Panc1 (cell line): ENCODE measurements at regions not wholly inside any gene's neighbourhood (a gene's known extent, or its start where the extent isn't known, plus 50 kb on each side); places are given as distances from the start of the nearest gene placed in this dataset.
"Not testable (repeated sequence)": the region's sequence is repeated elsewhere in the genome, so short reads cannot be mapped to it uniquely, and the experiment has no call there.

Source experiments
- ATAC-seq: fragments of 200-7000 bp; cut with Tn5 transposase; 2 replicates; pipeline ENCODE4 v1.9.1; 2020; ENCODE audit warnings: mild to moderate bottlenecking, moderate library complexity
- BruUV-seq: library from RNA; stranded (reverse); fragments of 400-500 nt; replicated peaks from 2 replicates; lab custom pipeline; 2021; lab: Mats Ljungman, UMichigan
- CTCF ChIA-PET: fragments of 300-600 bp; sonication (Branson Sonifier 250); formaldehyde crosslinking; loops from one replicate; lab custom pipeline; 2022; ENCODE audit warnings: antibody characterized with exemption; lab: Charles Lee
- POLR2A ChIA-PET: fragments of 300-600 bp; sonication (Branson Sonifier 250); formaldehyde crosslinking; loops from one replicate; lab custom pipeline; 2022; ENCODE audit warnings: antibody characterized with exemption; lab: Charles Lee
- DNase-seq: peaks from one replicate; pipeline ENCODE4 v3.0.0-alpha.2; 2010; ENCODE audit warnings: low read depth, low spot score
- H3K27ac ChIP-seq: 2 replicates; pipeline ENCODE4 v1.5.1; 2011; ENCODE audit warnings: mild to moderate bottlenecking, low read length, inconsistent platforms
- H3K27me3 ChIP-seq: fragments of 200-500 bp; sonication (Bioruptor generic); 2 replicates; pipeline ENCODE4 v1.6.0; 2014; ENCODE audit warnings: low read length, inconsistent platforms; ENCODE audit not compliant: control insufficient read depth, insufficient read depth
- H3K36me3 ChIP-seq: fragments of 200-500 bp; sonication (Bioruptor generic); 2 replicates; pipeline ENCODE4 v1.5.1; 2014; ENCODE audit warnings: inconsistent platforms, mild to moderate bottlenecking, low read length, moderate library complexity; ENCODE audit not compliant: control insufficient read depth, insufficient read depth
- H3K4me1 ChIP-seq: 2 replicates; pipeline ENCODE4 v1.5.1; 2011; ENCODE audit warnings: inconsistent platforms, mild to moderate bottlenecking, low read length, moderate library complexity; ENCODE audit not compliant: control insufficient read depth, insufficient read depth
- H3K4me3 ChIP-seq, 2 experiments: 2 replicates each; pipeline ENCODE4 v1.5.1; 2011 to 2012; ENCODE audit warnings: low read depth in 2 of 2, low read length in 2 of 2, mild to moderate bottlenecking in 2 of 2, inconsistent platforms in 1 of 2, moderate library complexity in 1 of 2
- H3K9me3 ChIP-seq: fragments of 200-500 bp; sonication (Bioruptor generic); 2 replicates; pipeline ENCODE4 v1.5.1; 2014; ENCODE audit warnings: low read depth, mild to moderate bottlenecking, inconsistent platforms, low read length, moderate library complexity; ENCODE audit not compliant: control insufficient read depth, insufficient read depth
- in situ Hi-C: cut with HindIII; loops from 2 replicates; pipeline ENCODE4 v1.10.0; 2016; ENCODE audit warnings: low sequenced_read_pairs, low pct_unique_long_range_greater_than_20kb
- intact Hi-C: fragments of 100-400 bp; cut with micrococcal nuclease; formaldehyde crosslinking; loops from one replicate; pipeline ENCODE4 v1.10.0; 2022; ENCODE audit not compliant: unreplicated experiment

DNA sequence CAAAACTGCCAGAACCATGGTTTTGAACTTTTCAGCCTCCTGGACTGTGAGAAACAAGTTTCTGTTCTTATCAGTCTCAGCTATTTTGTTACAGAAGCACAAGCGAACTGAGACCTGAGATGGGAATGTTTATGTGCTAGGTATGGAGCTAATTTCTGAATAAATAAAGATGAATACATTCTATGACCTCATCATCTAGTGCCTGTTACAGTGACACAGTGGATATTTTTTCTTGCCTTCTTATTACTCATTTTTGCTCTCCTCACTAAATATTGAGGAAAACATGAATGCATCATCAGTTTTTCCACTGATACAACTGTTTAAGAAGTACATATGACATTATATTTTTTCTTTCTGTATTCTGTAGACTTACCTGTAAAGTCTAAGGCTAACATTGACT, 601.9 kb upstream of the TPTE start:
- H3K27me3 ChIP-seq, ATAC-seq, DNase-seq, H3K4me3 ChIP-seq, POLR2A ChIA-PET, H3K4me1 ChIP-seq, CTCF ChIA-PET, H3K9me3 ChIP-seq, H3K36me3 ChIP-seq, intact Hi-C loops, H3K27ac ChIP-seq, in situ Hi-C loops, BruUV-seq: not testable (repeated sequence)

GRCh38 chr21:9943639-9944038, 577.7 kb upstream of the TPTE start:
- H3K9me3 ChIP-seq, in situ Hi-C loops, intact Hi-C loops, DNase-seq, CTCF ChIA-PET, ATAC-seq, H3K27me3 ChIP-seq, H3K36me3 ChIP-seq, BruUV-seq, H3K4me1 ChIP-seq, H3K27ac ChIP-seq, H3K4me3 ChIP-seq, POLR2A ChIA-PET: not testable (repeated sequence)

DNA sequence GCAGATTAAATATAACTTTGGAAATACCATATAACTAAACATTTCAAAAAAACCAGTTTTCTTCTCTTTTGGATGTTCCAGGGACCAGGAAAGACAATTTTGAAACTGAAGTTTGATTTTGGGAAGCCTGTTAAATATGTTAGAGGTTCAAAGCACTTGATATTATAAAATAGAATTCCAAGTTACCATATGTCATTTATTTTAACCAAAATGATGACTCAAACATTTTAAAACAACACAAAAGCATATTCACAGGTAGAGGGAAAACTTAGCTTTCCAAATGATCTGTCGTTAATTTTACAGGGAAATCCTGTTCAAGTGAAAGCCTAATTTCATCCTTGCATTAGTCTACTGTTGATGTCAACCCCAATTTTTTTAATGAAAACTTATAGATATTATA, 575.3 kb upstream of the TPTE start:
- H3K4me3 ChIP-seq, intact Hi-C loops, DNase-seq, BruUV-seq, H3K4me1 ChIP-seq, H3K27me3 ChIP-seq, H3K36me3 ChIP-seq, H3K27ac ChIP-seq, H3K9me3 ChIP-seq, ATAC-seq, CTCF ChIA-PET, in situ Hi-C loops, POLR2A ChIA-PET: not testable (repeated sequence)

GRCh38 chr21:9949510-9950289, 571.7 kb upstream of the TPTE start:
- CTCF ChIA-PET, H3K27ac ChIP-seq, ATAC-seq, BruUV-seq, in situ Hi-C loops, H3K4me3 ChIP-seq, DNase-seq, H3K9me3 ChIP-seq, H3K27me3 ChIP-seq, POLR2A ChIA-PET, intact Hi-C loops, H3K36me3 ChIP-seq, H3K4me1 ChIP-seq: not testable (repeated sequence)

DNA sequence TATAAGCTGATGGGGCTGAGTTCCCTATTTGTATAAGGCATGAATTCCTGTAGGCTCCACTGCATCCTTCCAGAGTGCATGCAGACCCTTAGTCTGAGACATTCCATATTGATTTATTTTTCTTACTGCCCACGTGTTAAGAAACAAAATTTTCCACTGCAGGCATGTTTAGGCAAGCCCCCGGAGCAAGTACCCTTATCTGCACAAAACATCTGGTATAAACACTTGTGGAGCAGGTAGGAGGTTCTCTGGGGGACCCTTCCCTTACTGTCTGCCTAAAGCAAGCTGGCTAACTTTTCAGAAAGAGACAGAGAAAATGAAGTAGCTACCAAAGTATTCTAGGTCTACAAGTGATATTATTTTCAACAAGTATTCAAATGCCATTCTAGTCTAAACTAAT, 571.0 kb upstream of the TPTE start:
- intact Hi-C loops, H3K27ac ChIP-seq, ATAC-seq, H3K4me3 ChIP-seq, BruUV-seq, DNase-seq, in situ Hi-C loops, POLR2A ChIA-PET, CTCF ChIA-PET, H3K27me3 ChIP-seq, H3K9me3 ChIP-seq, H3K36me3 ChIP-seq, H3K4me1 ChIP-seq: not testable (repeated sequence)

DNA sequence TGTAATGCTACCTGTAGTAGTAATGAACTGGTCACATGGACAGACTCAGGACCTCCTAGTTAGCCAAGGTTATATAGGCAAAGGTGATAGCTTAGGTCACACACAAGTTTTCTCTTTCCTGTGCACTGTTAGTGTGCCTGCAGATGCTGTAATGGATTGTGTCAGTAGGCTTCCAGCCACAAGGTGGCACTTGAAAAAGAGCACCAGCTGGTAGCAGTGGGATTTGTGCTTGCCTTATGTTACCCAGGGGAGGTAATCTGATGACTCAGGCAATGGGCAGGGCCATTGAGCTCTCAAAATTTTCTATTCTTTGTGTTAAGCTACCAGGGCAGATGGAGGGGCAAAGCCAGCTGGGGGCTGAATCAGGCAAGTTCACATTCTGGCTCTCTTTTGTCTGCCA, 562.6 kb upstream of the TPTE start:
- ATAC-seq, DNase-seq, H3K4me3 ChIP-seq, H3K4me1 ChIP-seq, H3K27me3 ChIP-seq, in situ Hi-C loops, H3K27ac ChIP-seq, H3K36me3 ChIP-seq, BruUV-seq, CTCF ChIA-PET, POLR2A ChIA-PET, H3K9me3 ChIP-seq, intact Hi-C loops: not testable (repeated sequence)

- H3K4me3 ChIP-seq, H3K36me3 ChIP-seq, H3K9me3 ChIP-seq, intact Hi-C loops, POLR2A ChIA-PET, in situ Hi-C loops, H3K27me3 ChIP-seq, H3K27ac ChIP-seq, BruUV-seq, H3K4me1 ChIP-seq, DNase-seq, ATAC-seq, CTCF ChIA-PET: not testable (repeated sequence)
Measured at GRCh38 chr21:9959220-9959964, 562.0 kb upstream of the TPTE start.
